ENCODE measurements at regions not wholly inside any gene's neighbourhood (a gene's known extent, or its start where the extent isn't known, plus 50 kb on each side); places are given as distances from the start of the nearest gene placed in this dataset.
"Not testable (repeated sequence)": the region's sequence is repeated elsewhere in the genome, so short reads cannot be mapped to it uniquely, and the experiment has no call there.

DNA sequence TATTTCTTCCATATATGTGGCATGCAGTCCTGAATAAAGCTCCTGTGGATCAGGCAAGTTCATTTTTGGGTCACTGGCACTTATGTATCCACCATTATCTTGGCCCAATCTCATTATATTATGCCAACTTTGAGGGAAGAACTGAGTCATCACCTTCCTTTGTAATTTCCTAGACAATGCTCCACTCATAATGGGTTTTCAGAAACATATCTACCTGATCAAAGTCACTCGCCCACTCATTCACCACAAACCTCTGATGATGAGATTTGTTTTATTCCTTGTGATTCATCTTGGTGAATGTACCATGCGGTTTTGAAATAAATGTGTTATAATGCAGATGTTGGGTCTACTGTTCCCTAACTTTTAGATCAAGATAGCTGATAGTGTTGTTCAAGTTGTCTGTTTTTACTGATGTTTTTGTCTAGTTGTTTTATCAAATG lies 525.8 kb downstream of the KIF20B start:
- TF ChIP-seq, protein P1, sequence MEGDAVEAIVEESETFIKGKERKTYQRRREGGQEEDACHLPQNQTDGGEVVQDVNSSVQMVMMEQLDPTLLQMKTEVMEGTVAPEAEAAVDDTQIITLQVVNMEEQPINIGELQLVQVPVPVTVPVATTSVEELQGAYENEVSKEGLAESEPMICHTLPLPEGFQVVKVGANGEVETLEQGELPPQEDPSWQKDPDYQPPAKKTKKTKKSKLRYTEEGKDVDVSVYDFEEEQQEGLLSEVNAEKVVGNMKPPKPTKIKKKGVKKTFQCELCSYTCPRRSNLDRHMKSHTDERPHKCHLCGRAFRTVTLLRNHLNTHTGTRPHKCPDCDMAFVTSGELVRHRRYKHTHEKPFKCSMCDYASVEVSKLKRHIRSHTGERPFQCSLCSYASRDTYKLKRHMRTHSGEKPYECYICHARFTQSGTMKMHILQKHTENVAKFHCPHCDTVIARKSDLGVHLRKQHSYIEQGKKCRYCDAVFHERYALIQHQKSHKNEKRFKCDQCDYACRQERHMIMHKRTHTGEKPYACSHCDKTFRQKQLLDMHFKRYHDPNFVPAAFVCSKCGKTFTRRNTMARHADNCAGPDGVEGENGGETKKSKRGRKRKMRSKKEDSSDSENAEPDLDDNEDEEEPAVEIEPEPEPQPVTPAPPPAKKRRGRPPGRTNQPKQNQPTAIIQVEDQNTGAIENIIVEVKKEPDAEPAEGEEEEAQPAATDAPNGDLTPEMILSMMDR (IDR thresholded peaks at IDR 0.05): no peak
- no peak for TF ChIP-seq EP300 (IDR thresholded peaks at IDR 0.05)
- no peak for TF ChIP-seq POLR2AphosphoS5 (IDR thresholded peaks at IDR 0.05)
- TF ChIP-seq POLR2A (IDR thresholded peaks at IDR 0.05): no peak
- intact Hi-C loops (cut with DNase I): no loop called here
- Histone ChIP-seq H3K36me3 (no peaks in the 10 kb centered on the region), H3K4me1 (no peaks in the 10 kb centered on the region), H3K27me3 (no peaks in the 10 kb centered on the region), H3K27ac (no peak overlapping the region), H3K4me3 (no peak overlapping the region), H3K9me3 (no peaks in the 10 kb centered on the region)
- 70 to 74% methylated on average over 2 of the region's 2 CpGs for WGBS, 2 donors
- no peak for DNase-seq

DNA sequence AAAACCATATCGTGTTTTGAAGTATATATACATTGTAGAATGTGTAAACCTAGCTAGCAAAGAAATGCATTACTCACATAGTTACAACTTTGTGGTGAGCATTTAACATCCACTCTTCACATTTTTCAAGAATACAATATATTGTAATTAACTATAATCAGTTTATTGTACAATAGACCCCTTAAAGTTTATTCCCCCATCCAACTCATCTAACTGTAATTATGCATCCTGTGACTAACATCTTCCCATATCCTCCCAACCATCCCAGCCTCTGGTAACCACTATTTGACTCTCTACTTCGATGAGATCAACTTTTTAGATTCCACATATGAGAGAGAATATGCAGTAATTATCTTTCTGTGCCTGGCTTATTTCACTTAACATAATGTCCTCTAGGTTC lies 526.4 kb downstream of the KIF20B start:
- TF ChIP-seq, protein P1 (IDR thresholded peaks at IDR 0.05): no peak
- TF ChIP-seq EP300 (IDR thresholded peaks at IDR 0.05) (no peak), POLR2AphosphoS5 (IDR thresholded peaks at IDR 0.05) (no peak), POLR2A (IDR thresholded peaks at IDR 0.05) (no peak)
- intact Hi-C loops (cut with DNase I): no loop called here
- 51 to 81% methylated on average over 2 of the region's 2 CpGs for WGBS, 2 donors
- no peaks in the 10 kb centered on the region for H3K9me3 ChIP-seq
- no peak for DNase-seq
- no peak overlapping the region for H3K4me3 ChIP-seq
- H3K27me3 ChIP-seq: no peaks in the 10 kb centered on the region
- H3K27ac ChIP-seq: no peak overlapping the region
- no peaks in the 10 kb centered on the region for H3K36me3 ChIP-seq
- H3K4me1 ChIP-seq: no peaks in the 10 kb centered on the region

DNA sequence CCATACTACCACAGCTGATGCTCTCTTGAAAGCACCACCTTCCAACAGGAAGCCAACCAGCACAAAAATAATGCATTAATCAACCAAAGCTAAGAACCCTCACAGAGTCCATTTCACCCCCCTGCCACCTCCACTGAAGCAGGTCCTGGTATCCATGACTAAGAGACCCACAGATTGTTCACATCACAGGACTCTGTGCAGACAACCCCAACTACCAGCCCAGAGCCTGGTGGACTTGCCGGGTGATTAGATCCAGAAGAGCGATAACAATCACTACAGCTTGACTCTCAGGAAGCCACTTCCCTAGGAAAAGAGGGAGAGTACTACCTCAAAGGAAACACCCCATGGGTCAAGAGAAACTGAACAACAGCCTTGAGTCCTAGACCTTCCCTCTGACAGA lies 528.1 kb downstream of the KIF20B start:
- TF ChIP-seq POLR2AphosphoS5 (IDR thresholded peaks at IDR 0.05) (no peak), POLR2A (IDR thresholded peaks at IDR 0.05) (no peak), EP300 (IDR thresholded peaks at IDR 0.05) (no peak)
- TF ChIP-seq, protein P1 (IDR thresholded peaks at IDR 0.05): no peak
- no peak for DNase-seq
- intact Hi-C loops (cut with DNase I): no loop called here
- Histone ChIP-seq H3K27me3 (no peaks in the 10 kb centered on the region), H3K27ac (no peak overlapping the region), H3K36me3 (no peaks in the 10 kb centered on the region), H3K4me3 (no peak overlapping the region), H3K4me1 (no peaks in the 10 kb centered on the region), H3K9me3 (no peaks in the 10 kb centered on the region)
- WGBS, 2 donors: 95 to 96% methylated on average over 2 of the region's 2 CpGs

DNA sequence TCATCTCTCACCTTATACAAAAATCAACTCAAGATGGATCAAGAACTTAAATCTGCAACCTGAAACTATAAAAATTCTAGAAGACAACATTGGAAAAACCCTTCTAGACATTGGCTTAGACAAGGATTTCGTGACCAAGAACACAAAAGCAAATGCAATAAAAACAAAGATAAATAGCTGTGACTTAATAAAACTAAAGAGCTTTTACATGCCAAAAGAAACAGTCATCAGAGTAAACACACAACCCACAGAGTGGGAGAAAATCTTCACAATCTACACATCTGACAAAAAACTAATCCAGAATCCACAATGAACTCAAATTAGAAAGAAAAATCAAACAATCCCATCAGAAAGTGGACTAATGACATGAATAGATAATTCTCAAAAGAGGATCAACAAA lies 532.4 kb downstream of the KIF20B start:
- H3K9me3 ChIP-seq; DNase-seq; H3K27me3 ChIP-seq; H3K36me3 ChIP-seq; H3K4me3 ChIP-seq; H3K4me1 ChIP-seq; H3K27ac ChIP-seq; intact Hi-C loops (cut with DNase I): not testable (repeated sequence)
- 10 to 66% methylated on average over 1 of the region's 1 CpG for WGBS, 2 donors

DNA sequence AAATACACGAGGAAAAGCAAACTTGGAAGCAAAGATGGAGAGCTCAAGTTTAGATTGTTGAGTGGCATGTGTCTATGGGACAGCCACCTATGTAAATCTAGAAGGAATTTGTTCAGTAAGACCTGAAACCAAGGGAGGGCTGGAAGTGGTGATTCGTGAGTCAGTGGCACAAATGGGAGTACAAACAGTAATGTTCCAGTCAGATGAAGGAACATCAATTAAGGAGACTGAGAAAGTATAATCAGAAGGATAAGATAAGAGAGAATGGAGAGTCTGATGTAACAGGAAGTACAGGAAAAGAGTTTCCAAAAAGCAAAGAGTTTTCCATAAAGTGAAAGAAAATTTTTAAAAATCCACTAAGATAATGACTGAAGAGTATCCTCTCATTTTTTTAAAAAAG lies 544.2 kb downstream of the KIF20B start:
- intact Hi-C loops (cut with DNase I): no loop called here
- no peaks in the 10 kb centered on the region for H3K36me3 ChIP-seq
- H3K27ac ChIP-seq: no peak overlapping the region
- no peaks in the 10 kb centered on the region for H3K27me3 ChIP-seq
- 49 to 76% methylated on average over 2 of the region's 2 CpGs for WGBS, 2 donors
- no peak overlapping the region for H3K4me3 ChIP-seq
- no peaks in the 10 kb centered on the region for H3K9me3 ChIP-seq
- DNase-seq: no peak
- TF ChIP-seq EP300 (IDR thresholded peaks at IDR 0.05) (no peak), POLR2A (IDR thresholded peaks at IDR 0.05) (no peak), POLR2AphosphoS5 (IDR thresholded peaks at IDR 0.05) (no peak)
- TF ChIP-seq, protein P1 (IDR thresholded peaks at IDR 0.05): no peak
- no peaks in the 10 kb centered on the region for H3K4me1 ChIP-seq

DNA sequence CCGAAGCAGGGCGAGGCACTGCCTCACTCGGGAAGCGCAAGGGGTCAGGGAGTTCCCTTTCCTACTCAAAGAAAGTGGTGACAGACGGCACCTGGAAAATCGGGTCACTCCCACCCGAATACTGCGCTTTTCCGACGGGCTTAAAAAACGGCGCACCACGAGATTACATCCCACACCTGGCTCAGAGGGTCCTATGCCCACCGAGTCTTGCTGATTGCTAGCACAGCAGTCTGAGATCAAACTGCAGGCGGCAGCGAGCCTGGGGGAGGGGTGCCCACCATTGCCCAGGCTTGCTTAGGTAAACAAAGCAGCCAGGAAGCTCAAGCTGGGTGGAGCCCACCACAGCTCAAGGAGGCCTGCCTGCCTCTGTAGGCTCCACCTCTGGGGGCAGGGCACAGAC lies 549.4 kb downstream of the KIF20B start:
- H3K27ac ChIP-seq; intact Hi-C loops (cut with DNase I); H3K36me3 ChIP-seq; H3K27me3 ChIP-seq; DNase-seq; H3K4me3 ChIP-seq; H3K9me3 ChIP-seq; H3K4me1 ChIP-seq: not testable (repeated sequence)
- WGBS, 2 donors: 81 to 84% methylated on average over 16 of the region's 16 CpGs

Measured in sigmoid colon (tissue), 6 donors.